ENCODE measurements at regions not wholly inside any gene's neighbourhood (a gene's known extent, or its start where the extent isn't known, plus 50 kb on each side); places are given as distances from the start of the nearest gene placed in this dataset.
"Not testable (repeated sequence)": the region's sequence is repeated elsewhere in the genome, so short reads cannot be mapped to it uniquely, and the experiment has no call there.

DNA sequence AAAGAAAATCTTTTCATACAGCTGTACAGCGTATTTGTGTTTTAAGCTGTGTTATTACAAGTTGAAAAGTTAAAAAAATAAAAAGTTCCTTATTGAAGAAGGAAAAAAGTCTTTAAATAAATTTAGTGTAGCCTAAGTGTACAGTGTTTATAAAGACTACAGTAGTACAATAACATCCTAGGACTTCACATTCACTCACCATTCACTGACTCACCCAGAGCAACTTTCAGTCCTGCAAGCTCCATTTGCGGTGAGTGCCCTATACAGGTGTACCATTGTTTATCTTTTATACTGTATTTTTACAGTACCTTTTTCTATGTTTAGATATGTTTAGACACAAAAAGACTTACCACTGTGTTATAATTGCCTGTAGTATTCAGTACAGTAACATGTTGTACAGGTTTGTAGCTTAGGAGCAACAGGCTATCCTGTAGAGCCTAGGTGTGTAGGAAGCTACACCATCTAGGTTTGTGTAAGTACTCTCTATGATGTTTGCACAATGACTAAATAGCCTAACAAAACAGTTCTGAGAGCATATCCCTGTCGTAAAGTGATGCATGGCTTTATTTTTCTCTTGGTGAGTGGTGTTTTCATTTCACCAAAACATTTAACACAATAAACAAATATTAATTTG is 275.2 kb downstream of the DACT1 start:
- Histone ChIP-seq H3K36me3 (ENCODE audit: control insufficient read depth, insufficient read depth, low read length) (no peaks in the 10 kb centered on the region), H3K4me1 (ENCODE audit: control insufficient read depth, insufficient read depth, low read length) (peaks cover 4% of the 10 kb centered on the region), H3K27me3 (ENCODE audit: control insufficient read depth, insufficient read depth, low read length) (no peaks in the 10 kb centered on the region), H3K9me3 (ENCODE audit: control insufficient read depth, insufficient read depth, low read length) (no peaks in the 10 kb centered on the region), H3K27ac (ENCODE audit: low read depth, low read length) (no peak overlapping the region), H3K4me3 (ENCODE audit: low read depth, low read length) (no peak overlapping the region)
- no peak for DNase-seq (ENCODE audit: low read depth in 4 of 6, low spot score in 6 of 6)
- no CpG with 5 or more reads among the region's 3 CpGs for WGBS (ENCODE audit: insufficient coverage)

DNA sequence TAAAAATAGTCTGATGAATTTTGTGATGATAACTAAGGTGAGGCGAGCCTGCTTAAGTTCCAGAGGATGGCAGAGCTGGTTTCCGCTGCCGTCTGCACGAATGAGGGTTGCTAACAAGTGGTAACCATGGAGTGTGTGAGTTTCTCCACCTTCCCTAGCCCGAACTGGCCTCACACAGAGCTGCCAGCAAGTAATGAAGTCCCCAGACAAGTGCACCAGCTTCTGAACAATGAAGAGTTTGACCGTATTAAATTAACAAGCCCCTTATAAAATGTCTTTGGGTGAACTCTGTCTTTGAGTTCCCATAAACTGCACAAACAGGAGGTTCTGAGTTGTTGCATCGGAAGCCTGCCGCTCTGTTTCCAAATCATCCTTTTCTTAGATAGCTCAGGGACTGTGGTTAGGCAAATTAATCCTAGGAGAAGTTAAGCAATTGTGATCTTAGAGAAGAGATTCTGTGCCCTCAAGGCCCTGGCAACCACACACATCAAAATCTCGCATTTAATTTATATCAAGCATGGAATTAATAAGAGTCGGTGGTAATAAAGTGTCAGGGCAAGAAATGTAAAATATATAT is 274.1 kb upstream of the DAAM1 start:
- 11% methylated on average over 5 of the region's 10 CpGs for WGBS (ENCODE audit: insufficient coverage)
- peak in 4 of 6 donors; percentile 17 to 72 (median 38) for DNase-seq (ENCODE audit: low read depth in 4 of 6, low spot score in 6 of 6)
- H3K4me1 ChIP-seq (ENCODE audit: control insufficient read depth, insufficient read depth, low read length), result peaks cover 4% of the 10 kb centered on the region
- no peak overlapping the region for H3K27ac ChIP-seq (ENCODE audit: low read depth, low read length)
- H3K27me3 ChIP-seq (ENCODE audit: control insufficient read depth, insufficient read depth, low read length), result no peaks in the 10 kb centered on the region
- no peaks in the 10 kb centered on the region for H3K36me3 ChIP-seq (ENCODE audit: control insufficient read depth, insufficient read depth, low read length)
- no peaks in the 10 kb centered on the region for H3K9me3 ChIP-seq (ENCODE audit: control insufficient read depth, insufficient read depth, low read length)
- H3K4me3 ChIP-seq (ENCODE audit: low read depth, low read length), result no peak overlapping the region

DNA sequence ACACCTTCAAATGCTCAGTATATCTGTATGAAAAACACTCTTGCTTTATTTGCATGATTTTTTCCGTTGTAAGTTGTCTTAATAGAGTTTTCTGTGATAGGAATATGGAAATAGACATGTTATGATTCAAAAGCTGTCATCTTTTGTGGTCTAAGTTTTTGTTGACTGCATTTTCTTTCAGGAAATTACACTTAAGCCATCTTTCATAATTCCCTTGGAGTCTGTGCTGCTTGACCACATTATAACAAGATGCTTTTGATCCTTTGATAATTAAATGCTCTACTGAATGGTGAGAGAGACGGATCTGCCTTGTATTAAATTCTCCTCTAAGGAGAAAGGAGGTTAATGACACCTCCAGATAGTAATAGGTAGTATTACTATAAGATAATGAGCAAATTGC is 272.8 kb upstream of the DAAM1 start:
- Histone ChIP-seq H3K27me3 (ENCODE audit: control insufficient read depth, insufficient read depth, low read length) (no peaks in the 10 kb centered on the region), H3K27ac (ENCODE audit: low read depth, low read length) (no peak overlapping the region), H3K9me3 (ENCODE audit: control insufficient read depth, insufficient read depth, low read length) (no peaks in the 10 kb centered on the region), H3K4me3 (ENCODE audit: low read depth, low read length) (no peak overlapping the region), H3K4me1 (ENCODE audit: control insufficient read depth, insufficient read depth, low read length) (peaks cover 4% of the 10 kb centered on the region), H3K36me3 (ENCODE audit: control insufficient read depth, insufficient read depth, low read length) (no peaks in the 10 kb centered on the region)
- WGBS (ENCODE audit: insufficient coverage), result no CpG with 5 or more reads among the region's 2 CpGs
- DNase-seq (ENCODE audit: low read depth in 4 of 6, low spot score in 6 of 6), result peak in 1 of 6 donors; percentile 40

DNA sequence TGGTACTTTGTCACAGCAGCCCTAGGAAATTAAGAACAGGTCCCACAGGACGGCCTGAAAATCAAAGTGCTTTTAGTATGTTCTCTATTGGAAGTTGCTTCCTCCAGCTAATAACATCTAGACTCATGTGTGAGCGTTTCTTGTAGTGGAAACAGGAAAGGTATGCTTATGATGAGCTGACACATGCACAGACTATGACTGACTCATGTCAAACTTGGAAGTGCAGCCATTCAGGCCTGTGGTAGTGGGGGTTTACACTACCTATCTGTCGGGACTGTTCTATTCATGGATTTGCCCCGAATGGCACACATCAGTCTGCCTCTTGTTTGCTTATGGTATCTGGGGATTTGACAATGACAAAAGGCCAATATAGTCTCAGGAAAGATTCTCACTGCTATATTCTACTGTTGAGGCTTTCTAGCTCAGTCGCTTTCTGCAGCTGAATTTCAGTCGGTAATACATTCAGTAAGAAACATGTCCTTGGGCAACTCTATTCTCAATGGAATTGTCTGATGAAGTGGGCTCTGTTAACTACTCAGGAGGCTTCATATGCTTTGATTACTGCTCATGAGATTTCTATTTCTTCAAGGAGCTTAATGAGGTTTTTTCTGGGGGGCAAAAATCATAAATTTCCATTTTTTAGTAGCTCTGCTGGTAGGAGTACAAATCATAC is 270.3 kb upstream of the DAAM1 start:
- no peaks in the 10 kb centered on the region for H3K9me3 ChIP-seq (ENCODE audit: control insufficient read depth, insufficient read depth, low read length)
- 86% methylated on average over 1 of the region's 6 CpGs for WGBS (ENCODE audit: insufficient coverage)
- no peak overlapping the region for H3K4me3 ChIP-seq (ENCODE audit: low read depth, low read length)
- H3K4me1 ChIP-seq (ENCODE audit: control insufficient read depth, insufficient read depth, low read length), result peaks cover 4% of the 10 kb centered on the region
- H3K27ac ChIP-seq (ENCODE audit: low read depth, low read length), result no peak overlapping the region
- no peaks in the 10 kb centered on the region for H3K36me3 ChIP-seq (ENCODE audit: control insufficient read depth, insufficient read depth, low read length)
- peak in 1 of 6 donors; percentile 53 for DNase-seq (ENCODE audit: low read depth in 4 of 6, low spot score in 6 of 6)
- no peaks in the 10 kb centered on the region for H3K27me3 ChIP-seq (ENCODE audit: control insufficient read depth, insufficient read depth, low read length)

DNA sequence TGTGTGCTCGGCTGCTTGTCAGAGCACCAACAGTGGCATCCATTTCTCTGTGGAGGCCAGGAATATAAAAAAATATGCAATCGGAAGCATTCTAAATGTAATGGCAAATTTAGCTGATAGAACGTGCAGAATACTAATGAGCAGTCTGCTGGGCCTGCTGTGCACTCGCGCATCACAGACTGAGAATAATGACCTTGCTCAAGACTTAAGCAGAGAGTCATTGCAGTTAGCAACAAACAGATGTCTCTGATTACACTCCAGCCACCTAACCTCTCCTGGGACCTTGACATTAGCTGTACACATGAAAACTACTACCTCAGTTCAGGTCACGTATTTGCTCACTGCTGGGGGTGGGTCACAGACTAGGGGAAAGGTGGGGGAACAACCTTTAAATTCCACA is 269.2 kb upstream of the DAAM1 start:
- DNase-seq (ENCODE audit: low read depth in 4 of 6, low spot score in 6 of 6), result peak in 2 of 6 donors; percentile 81 to 90
- H3K27ac ChIP-seq (ENCODE audit: low read depth, low read length), result no peak overlapping the region
- no peak overlapping the region for H3K4me3 ChIP-seq (ENCODE audit: low read depth, low read length)
- H3K27me3 ChIP-seq (ENCODE audit: control insufficient read depth, insufficient read depth, low read length), result no peaks in the 10 kb centered on the region
- H3K4me1 ChIP-seq (ENCODE audit: control insufficient read depth, insufficient read depth, low read length), result peaks cover 2% of the 10 kb centered on the region
- no peaks in the 10 kb centered on the region for H3K36me3 ChIP-seq (ENCODE audit: control insufficient read depth, insufficient read depth, low read length)
- no peaks in the 10 kb centered on the region for H3K9me3 ChIP-seq (ENCODE audit: control insufficient read depth, insufficient read depth, low read length)
- 34% methylated on average over 5 of the region's 6 CpGs for WGBS (ENCODE audit: insufficient coverage)

DNA sequence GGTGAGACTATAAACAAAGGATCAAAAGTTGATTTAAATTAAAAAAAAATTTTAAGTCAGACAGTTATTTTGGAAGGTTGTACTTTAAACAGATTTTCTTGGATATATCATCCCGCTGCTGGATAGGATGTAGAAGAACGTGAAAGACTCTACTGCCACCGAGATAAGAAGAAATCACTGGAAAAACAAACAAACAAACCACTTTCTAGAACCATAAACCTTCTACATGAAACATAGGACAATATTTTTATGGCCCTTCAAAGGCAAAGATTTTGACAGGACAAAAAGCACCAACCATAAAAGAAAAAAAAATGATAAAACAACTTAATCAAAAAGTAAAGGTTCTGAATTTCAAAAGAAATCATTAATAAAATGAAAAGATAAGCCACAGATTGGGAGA is 268.2 kb upstream of the DAAM1 start:
- H3K36me3 ChIP-seq (ENCODE audit: control insufficient read depth, insufficient read depth, low read length), result no peaks in the 10 kb centered on the region
- H3K9me3 ChIP-seq (ENCODE audit: control insufficient read depth, insufficient read depth, low read length), result no peaks in the 10 kb centered on the region
- no peaks in the 10 kb centered on the region for H3K4me1 ChIP-seq (ENCODE audit: control insufficient read depth, insufficient read depth, low read length)
- no peak for DNase-seq (ENCODE audit: low read depth in 4 of 6, low spot score in 6 of 6)
- H3K27me3 ChIP-seq (ENCODE audit: control insufficient read depth, insufficient read depth, low read length), result no peaks in the 10 kb centered on the region
- WGBS (ENCODE audit: insufficient coverage), result no CpG with 5 or more reads among the region's 3 CpGs
- no peak overlapping the region for H3K4me3 ChIP-seq (ENCODE audit: low read depth, low read length)
- no peak overlapping the region for H3K27ac ChIP-seq (ENCODE audit: low read depth, low read length)

DNA sequence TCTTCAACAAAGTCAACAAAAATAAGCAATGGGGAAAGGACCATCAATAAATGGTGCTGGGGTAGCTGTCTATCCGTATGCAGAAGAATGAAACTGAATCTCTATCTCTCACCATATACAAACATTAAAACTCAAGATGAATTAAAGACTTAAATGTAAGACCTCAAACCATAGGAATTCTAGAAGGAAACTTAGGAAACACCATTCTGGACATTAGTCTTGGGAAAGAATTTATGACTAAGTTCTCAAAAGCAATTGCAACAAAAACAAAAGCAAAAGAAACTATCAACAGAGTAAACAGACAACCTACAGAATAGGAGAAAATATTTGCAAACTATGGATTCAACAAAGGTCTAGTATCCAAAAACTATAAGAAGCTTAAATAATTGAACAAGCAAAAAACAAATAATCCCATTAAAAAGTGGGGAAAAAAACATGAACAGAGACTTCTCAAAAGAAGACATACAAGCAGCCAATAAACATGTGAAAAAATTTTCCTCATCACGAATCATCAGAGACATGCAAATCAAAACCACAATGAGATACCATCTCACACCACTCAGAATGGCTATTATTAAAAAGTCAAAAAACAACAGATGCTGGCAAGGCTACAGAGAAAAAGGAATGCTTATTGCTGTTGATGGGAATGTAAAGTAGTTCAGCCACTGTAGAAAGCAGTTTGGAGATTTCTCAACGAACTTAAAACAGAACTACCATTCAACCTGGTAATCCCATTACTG is 266.1 kb upstream of the DAAM1 start:
- not testable (repeated sequence) for DNase-seq (ENCODE audit: low read depth in 4 of 6, low spot score in 6 of 6); H3K4me3 ChIP-seq (ENCODE audit: low read depth, low read length); H3K27ac ChIP-seq (ENCODE audit: low read depth, low read length); H3K4me1 ChIP-seq (ENCODE audit: control insufficient read depth, insufficient read depth, low read length); H3K36me3 ChIP-seq (ENCODE audit: control insufficient read depth, insufficient read depth, low read length); H3K27me3 ChIP-seq (ENCODE audit: control insufficient read depth, insufficient read depth, low read length); H3K9me3 ChIP-seq (ENCODE audit: control insufficient read depth, insufficient read depth, low read length)
- WGBS (ENCODE audit: insufficient coverage), result no CpG with 5 or more reads among the region's 3 CpGs

DNA sequence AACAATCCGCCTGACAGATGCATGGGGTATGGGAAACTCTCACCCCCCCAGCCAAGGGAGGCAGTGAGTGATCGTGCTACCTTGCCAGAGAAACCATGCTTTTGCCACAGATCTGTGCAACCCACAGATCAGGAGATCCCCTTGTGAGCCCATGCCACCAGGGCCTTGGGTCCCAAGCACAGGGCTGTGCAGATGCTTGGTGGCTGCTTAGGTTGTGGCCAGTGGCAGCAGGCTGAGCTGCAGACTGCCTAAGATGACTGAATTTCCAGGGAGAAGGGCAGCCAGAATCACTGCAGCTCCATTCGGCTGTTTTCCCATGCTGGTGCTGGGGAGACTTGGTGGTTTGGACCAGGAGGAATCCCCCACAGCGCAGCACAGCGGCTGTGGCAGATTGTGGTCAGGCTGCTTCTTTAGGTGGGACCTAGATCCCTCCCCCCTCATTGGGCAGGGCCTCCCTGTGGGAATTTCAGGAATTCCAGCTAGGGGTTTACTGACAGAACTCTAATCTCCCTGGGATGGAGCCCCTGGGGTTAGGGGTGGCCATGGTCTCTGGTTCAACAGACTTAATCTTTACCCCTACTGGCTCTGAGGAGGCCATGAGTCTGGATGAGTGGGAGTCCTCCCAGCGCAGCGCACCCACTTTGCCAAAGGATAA is 264.6 kb upstream of the DAAM1 start:
- no peak for DNase-seq (ENCODE audit: low read depth in 4 of 6, low spot score in 6 of 6)
- 87% methylated on average over 4 of the region's 7 CpGs for WGBS (ENCODE audit: insufficient coverage)
- Histone ChIP-seq H3K4me1 (ENCODE audit: control insufficient read depth, insufficient read depth, low read length) (no peaks in the 10 kb centered on the region), H3K4me3 (ENCODE audit: low read depth, low read length) (no peak overlapping the region), H3K36me3 (ENCODE audit: control insufficient read depth, insufficient read depth, low read length) (no peaks in the 10 kb centered on the region), H3K27me3 (ENCODE audit: control insufficient read depth, insufficient read depth, low read length) (no peaks in the 10 kb centered on the region), H3K9me3 (ENCODE audit: control insufficient read depth, insufficient read depth, low read length) (no peaks in the 10 kb centered on the region), H3K27ac (ENCODE audit: low read depth, low read length) (no peak overlapping the region)

DNA sequence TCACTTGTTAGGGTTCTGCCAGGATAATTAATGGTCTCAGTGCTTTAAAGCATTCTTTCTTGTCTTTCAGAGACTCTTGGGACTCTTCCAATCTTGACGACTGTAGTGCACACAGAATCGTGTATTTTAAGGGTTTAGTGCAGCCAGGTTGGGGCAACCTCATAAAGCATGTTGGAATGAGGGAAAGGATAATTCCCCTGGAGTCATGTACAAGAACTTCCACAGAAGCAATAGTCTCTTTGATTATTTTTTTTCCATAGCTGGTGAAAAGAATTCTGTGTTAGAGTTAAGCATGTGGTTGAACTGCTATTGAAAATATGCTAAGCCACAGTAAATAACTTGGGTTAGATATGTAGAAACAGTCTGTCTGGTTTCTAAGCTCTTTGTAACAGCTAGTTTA is 246.8 kb upstream of the DAAM1 start:
- DNase-seq (ENCODE audit: low read depth in 4 of 6, low spot score in 6 of 6), result peak in 3 of 6 donors; percentile 45 to 83 (median 69)
- no CpG with 5 or more reads among the region's 2 CpGs for WGBS (ENCODE audit: insufficient coverage)
- Histone ChIP-seq H3K27me3 (ENCODE audit: control insufficient read depth, insufficient read depth, low read length) (no peaks in the 10 kb centered on the region), H3K4me3 (ENCODE audit: low read depth, low read length) (no peak overlapping the region), H3K4me1 (ENCODE audit: control insufficient read depth, insufficient read depth, low read length) (peaks cover 3% of the 10 kb centered on the region), H3K9me3 (ENCODE audit: control insufficient read depth, insufficient read depth, low read length) (no peaks in the 10 kb centered on the region), H3K36me3 (ENCODE audit: control insufficient read depth, insufficient read depth, low read length) (no peaks in the 10 kb centered on the region), H3K27ac (ENCODE audit: low read depth, low read length) (peak overlapping the region; percentile 65)
